ENCODE measurements at regions not wholly inside any gene's neighbourhood (a gene's known extent, or its start where the extent isn't known, plus 50 kb on each side); places are given as distances from the start of the nearest gene placed in this dataset.

- no peak for DNase-seq
Measured at GRCh38 chr4:137039370-137039769, 492.9 kb downstream of the PCDH18 start.

GRCh38 chr4:137032222-137032621, 500.1 kb downstream of the PCDH18 start:
- no peak for DNase-seq

DNA sequence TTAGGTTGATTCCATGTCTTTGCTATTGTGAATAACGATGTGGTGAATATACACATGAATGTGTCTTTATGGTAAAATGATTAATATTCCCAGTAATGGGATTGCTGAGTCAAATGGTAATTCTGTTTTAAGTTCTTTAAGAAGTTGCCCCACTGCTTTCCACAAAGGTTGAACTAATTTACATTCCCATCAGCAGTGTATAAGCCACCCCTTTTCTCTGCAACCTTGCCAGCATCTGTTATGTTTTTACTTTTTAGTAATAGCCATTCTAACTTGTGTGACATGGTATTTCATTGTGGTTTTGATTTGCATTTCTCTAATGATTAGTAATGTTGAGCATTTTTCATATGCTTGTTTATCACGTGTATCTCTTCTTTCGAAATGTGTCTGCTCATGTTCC, 503.3 kb downstream of the PCDH18 start:
- no peak for DNase-seq

GRCh38 chr4:137025484-137026059, 506.7 kb downstream of the PCDH18 start:
- DNase-seq: no peak

DNA sequence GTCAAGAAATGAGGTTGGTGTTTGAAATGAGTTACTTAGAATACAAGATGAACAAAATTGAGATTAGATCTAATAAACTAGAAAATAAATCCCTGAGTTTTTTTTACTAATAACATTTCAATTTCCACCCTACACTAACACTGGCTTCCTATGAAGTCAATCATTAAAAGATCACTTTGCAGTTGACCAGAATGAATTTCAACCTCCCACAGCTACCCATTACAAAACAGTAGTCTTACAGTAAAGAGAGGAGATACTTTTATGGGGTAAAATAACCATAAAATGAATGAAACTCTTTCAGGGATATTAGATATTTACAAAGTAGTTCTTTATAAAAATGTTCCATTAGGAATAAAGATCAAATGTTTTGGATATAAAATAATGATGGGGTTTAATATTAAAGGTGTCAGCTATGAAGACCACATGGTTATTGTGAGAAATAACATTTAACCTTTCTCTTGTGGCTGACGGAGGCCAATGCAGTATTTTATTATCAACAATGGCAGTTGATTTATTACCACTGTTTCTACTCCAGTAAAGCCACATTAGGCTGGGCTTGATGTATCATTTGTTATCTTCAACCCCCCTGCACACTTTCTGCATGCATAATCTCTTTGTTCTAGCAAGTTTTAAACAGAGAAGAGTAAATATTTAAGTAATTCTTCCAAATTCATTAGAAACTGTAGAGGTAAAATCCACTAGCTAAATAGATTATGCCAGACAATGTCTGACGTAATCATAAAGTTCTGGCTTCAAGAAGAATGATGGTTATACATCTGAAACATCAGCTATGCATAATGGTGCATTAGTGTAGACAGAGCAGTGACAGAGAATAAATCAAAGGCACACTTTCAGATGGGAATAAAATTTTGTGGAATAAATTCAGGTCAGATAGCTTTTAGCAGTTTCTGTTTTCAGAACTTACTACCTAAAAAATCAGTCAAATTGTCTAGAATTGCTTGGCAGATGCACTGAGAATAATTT, 516.6 kb downstream of the PCDH18 start:
- DNase-seq: no peak

GRCh38 chr4:137000432-137000831, 531.9 kb downstream of the PCDH18 start:
- no peak for DNase-seq

GRCh38 chr4:136992032-136992431, 540.3 kb downstream of the PCDH18 start:
- DNase-seq: no peak

GRCh38 chr4:136985683-136986082, 546.6 kb downstream of the PCDH18 start:
- no peak for DNase-seq

- DNase-seq: no peak
Measured at GRCh38 chr4:136967069-136967468, 565.2 kb downstream of the PCDH18 start.

DNA sequence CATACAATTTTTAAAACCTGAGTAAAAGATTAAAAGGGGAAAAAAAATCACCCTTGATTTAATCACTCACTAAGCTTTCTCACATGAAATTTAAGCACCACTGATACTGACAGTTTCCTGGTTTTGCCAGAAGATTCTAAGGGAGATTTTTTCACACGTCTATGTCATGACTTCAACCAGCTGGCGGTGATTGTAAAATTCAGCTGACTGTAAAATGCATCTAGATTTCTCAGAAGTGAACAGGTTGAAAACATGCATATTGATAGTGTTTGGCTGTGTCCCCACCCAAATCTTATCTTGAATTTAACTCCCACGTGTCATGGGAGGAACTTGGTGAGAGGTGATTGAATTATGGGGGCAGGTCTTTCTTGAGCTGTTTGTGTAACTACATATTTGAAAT, 566.8 kb downstream of the PCDH18 start:
- DNase-seq: no peak

GRCh38 chr4:136962868-136963267, 569.4 kb downstream of the PCDH18 start:
- no peak for DNase-seq

DNA sequence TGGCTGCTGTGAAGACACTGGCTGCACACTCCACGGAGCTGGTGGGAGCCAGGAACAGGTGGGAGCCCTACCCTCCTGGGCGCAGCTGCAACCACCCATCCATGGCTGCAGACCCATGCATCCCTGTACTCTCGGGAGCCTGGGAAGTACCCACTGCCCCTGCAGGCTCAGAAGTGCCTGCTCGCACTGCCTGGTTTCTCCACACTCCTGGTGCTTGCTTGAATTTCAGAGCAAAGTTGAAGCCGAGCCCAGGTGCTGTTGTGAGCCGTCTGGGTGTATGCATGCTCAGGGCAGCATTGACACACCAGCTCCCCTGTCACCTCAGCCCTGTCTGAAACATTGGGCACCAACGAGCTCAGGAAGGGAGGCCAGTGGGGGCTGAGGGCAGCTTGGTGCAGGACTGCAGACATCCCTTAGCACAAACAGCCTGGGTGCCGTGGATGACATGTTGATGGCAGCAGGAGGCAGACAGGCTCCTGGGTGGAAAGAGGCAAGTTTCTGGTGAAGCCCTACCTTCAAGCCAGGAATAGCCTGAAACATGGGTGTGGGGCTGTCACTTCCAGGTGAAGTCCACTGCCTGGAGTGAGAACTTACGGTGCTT, 585.9 kb downstream of the PCDH18 start:
- no peak for DNase-seq

- DNase-seq: no peak
Measured at GRCh38 chr4:136939781-136940180, 592.5 kb downstream of the PCDH18 start.

DNA sequence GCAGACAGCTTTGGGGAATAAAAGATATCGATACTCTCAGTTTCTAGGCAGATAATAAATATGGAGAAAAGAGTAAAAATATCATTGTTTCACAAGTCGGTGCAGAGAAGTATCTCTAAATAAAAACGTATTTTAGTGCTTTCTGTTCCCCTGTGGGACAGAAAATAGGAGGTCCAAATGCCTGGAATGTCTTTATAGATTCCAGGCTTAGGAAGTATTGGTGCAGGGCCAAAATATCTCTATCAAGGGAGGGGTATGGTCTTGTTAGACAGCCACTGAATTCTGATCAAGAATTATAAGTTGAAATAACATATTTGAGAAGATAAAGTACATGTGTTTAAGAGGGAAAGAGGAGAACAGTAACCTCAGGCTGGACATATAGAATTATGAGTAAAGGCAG, 596.4 kb downstream of the PCDH18 start:
- no peak for DNase-seq

DNA sequence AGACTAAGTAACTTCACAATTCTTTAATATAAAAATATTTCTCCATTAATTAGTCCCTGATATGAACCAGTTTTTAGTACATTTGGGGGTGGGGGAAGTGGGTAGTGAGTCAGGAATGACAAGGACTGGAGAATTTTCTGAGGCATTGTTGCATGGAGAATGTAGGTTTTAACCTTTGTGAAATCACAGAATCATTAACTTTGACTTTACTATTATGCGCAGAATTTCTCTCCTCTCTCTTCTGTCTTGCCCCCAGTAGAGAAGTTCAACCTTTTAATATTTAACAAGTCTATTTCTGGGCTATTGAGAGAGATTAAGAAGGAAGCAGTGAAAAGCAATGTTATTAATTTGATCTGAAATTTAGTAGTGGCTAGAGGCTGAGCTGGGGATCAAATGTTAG, 597.0 kb downstream of the PCDH18 start:
- DNase-seq: no peak

GRCh38 chr4:136934601-136935000, 597.7 kb downstream of the PCDH18 start:
- no peak for DNase-seq

- DNase-seq: no peak
Measured at GRCh38 chr4:136931781-136932180, 600.5 kb downstream of the PCDH18 start.

GRCh38 chr4:136928957-136929411, 603.3 kb downstream of the PCDH18 start:
- DNase-seq: no peak

- DNase-seq: no peak
Measured at GRCh38 chr4:136927172-136927571, 605.1 kb downstream of the PCDH18 start.

GRCh38 chr4:136925203-136925602, 607.1 kb downstream of the PCDH18 start:
- no peak for DNase-seq

GRCh38 chr4:136922066-136922465, 610.2 kb downstream of the PCDH18 start:
- no peak for DNase-seq

- no peak for DNase-seq
Measured at GRCh38 chr4:136920092-136920881, 612.0 kb downstream of the PCDH18 start.

DNA sequence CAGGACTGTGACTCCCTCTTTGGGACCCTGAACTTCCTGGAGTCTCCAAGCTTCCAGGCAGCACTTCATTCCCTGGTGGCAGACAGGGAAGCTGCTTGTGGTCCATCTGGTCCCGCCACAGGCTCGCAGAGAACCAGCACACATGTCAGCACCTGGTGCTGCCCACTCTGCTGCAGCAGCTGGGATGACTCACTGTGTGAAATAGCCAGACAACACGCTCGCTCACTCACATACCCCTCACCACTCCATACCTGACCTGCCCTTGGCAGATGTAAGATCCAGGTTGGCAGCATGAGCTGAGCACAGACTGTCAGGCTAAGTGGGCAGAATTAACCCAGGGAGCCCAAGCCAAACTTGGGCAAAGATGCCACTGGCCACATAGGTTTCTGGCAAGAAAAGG, 613.5 kb downstream of the PCDH18 start:
- DNase-seq: no peak
